ENCODE measurements at regions not wholly inside any gene's neighbourhood (a gene's known extent, or its start where the extent isn't known, plus 50 kb on each side); places are given as distances from the start of the nearest gene placed in this dataset.

- TF ChIP-seq CTCF (IDR thresholded peaks at IDR 0.05; ENCODE audit: control extremely low read depth, extremely low read depth, low read depth, missing control alignments) = no peak
- no peak for DNase-seq (ENCODE audit: extremely low spot score)
- ChIA-PET POLR2A (no interaction called here), CTCF (interaction anchor here (1.2 to 1.4 kb wide), 2 partner anchors 12 to 17 kb away, joined by 3 to 4 read pairs; no protein-coding TSS in a partner anchor)
Observed at GRCh38 chr20:4455996-4456395, 206.9 kb upstream of the ADRA1D start.

GRCh38 chr20:4455301-4455701 is 206.2 kb upstream of the ADRA1D start:
- ChIA-PET CTCF (interaction anchor here (1.2 to 1.4 kb wide), 2 partner anchors 12 to 18 kb away, joined by 3 to 4 read pairs; no protein-coding TSS in a partner anchor), POLR2A (no interaction called here)
- no peak for DNase-seq (ENCODE audit: extremely low spot score)
- TF ChIP-seq CTCF (IDR thresholded peaks at IDR 0.05; ENCODE audit: control extremely low read depth, extremely low read depth, low read depth, missing control alignments) = no peak

- POLR2A ChIA-PET = no interaction called here
- DNase-seq (ENCODE audit: extremely low spot score) = no peak
- TF ChIP-seq CTCF (IDR thresholded peaks at IDR 0.05; ENCODE audit: control extremely low read depth, extremely low read depth, low read depth, missing control alignments) = no peak
- CTCF ChIA-PET = interaction anchor here (1.0 kb wide), 1 partner anchor 12 kb away, joined by 3 read pairs; no protein-coding TSS in a partner anchor
Observed at GRCh38 chr20:4454111-4454510, 205.0 kb upstream of the ADRA1D start.

GRCh38 chr20:4453359-4453758 is 204.3 kb upstream of the ADRA1D start:
- POLR2A ChIA-PET = no interaction called here
- no peak for DNase-seq (ENCODE audit: extremely low spot score)
- CTCF ChIA-PET = interaction anchor here (1.0 kb wide), 1 partner anchor 12 kb away, joined by 3 read pairs; no protein-coding TSS in a partner anchor
- no peak for TF ChIP-seq CTCF (IDR thresholded peaks at IDR 0.05; ENCODE audit: control extremely low read depth, extremely low read depth, low read depth, missing control alignments)

- TF ChIP-seq CTCF (IDR thresholded peaks at IDR 0.05; ENCODE audit: control extremely low read depth, extremely low read depth, low read depth, missing control alignments) = no peak
- POLR2A ChIA-PET = no interaction called here
- no peak for DNase-seq (ENCODE audit: extremely low spot score)
- CTCF ChIA-PET = no interaction called here
Observed at GRCh38 chr20:4451487-4452081, 202.5 kb upstream of the ADRA1D start.

GRCh38 chr20:4449957-4450715 is 201.0 kb upstream of the ADRA1D start:
- no peak for TF ChIP-seq CTCF (IDR thresholded peaks at IDR 0.05; ENCODE audit: control extremely low read depth, extremely low read depth, low read depth, missing control alignments)
- ChIA-PET POLR2A (no interaction called here), CTCF (no interaction called here)
- no peak for DNase-seq (ENCODE audit: extremely low spot score)

All from GM10248 (cell line).